ENCODE measurements at regions not wholly inside any gene's neighbourhood (a gene's known extent, or its start where the extent isn't known, plus 50 kb on each side); places are given as distances from the start of the nearest gene placed in this dataset.

GRCh38 chr14:106026026-106026425, 499.6 kb downstream of the TMEM121 start:
- POLR2A ChIA-PET = no interaction called here
- H4K20me1 ChIP-seq (ENCODE audit: insufficient read depth, low read length) = no peaks in the 10 kb centered on the region
- DNase-seq (ENCODE audit: low spot score) (no peak), FAIRE-seq (no peak), ATAC-seq (no peak)
- H3K4me1 ChIP-seq (ENCODE audit: insufficient read depth, low read length) = no peaks in the 10 kb centered on the region
- H3K9ac ChIP-seq (ENCODE audit: insufficient read depth, low read depth, low read length) = no peak overlapping the region
- no peaks in the 10 kb centered on the region for H3K36me3 ChIP-seq (replicated peaks in 1 of 2; ENCODE audit: control insufficient read depth in 1 of 2, insufficient read depth in 2 of 2, low read length in 2 of 2)
- TF ChIP-seq ATF3 (CRISPR knock-in tag; IDR thresholded peaks at IDR 0.05) (no peak), ZNF609 (CRISPR knock-in tag; IDR thresholded peaks at IDR 0.05; ENCODE audit: borderline replicate concordance) (no peak), FOXJ3 (CRISPR knock-in tag; IDR thresholded peaks at IDR 0.05; ENCODE audit: borderline replicate concordance) (no peak), ZMYM4 (CRISPR knock-in tag; IDR thresholded peaks at IDR 0.05) (no peak), ZNF770 (CRISPR knock-in tag; IDR thresholded peaks at IDR 0.05) (no peak), HMG20B (CRISPR knock-in tag; conservative IDR thresholded peaks at IDR 0.05) (no peak), GLI4 (CRISPR knock-in tag; IDR thresholded peaks at IDR 0.05; ENCODE audit: borderline replicate concordance) (no peak), ZMYM2 (CRISPR knock-in tag; IDR thresholded peaks at IDR 0.05) (no peak), ZNF614 (CRISPR knock-in tag; IDR thresholded peaks at IDR 0.05; ENCODE audit: borderline replicate concordance) (no peak), ZNF136 (CRISPR knock-in tag; IDR thresholded peaks at IDR 0.05; ENCODE audit: low read depth) (no peak), NONO (IDR thresholded peaks at IDR 0.05) (no peak), NONO (CRISPR knock-in tag; conservative IDR thresholded peaks at IDR 0.05) (no peak), YEATS4 (CRISPR knock-in tag; IDR thresholded peaks at IDR 0.05; ENCODE audit: borderline replicate concordance) (no peak), ZNF383 (CRISPR knock-in tag; IDR thresholded peaks at IDR 0.05; ENCODE audit: borderline replicate concordance) (no peak), HDAC6 (IDR thresholded peaks at IDR 0.05; ENCODE audit: low read depth, low read length) (no peak)
- intact Hi-C loops (cut with micrococcal nuclease; ENCODE audit: unreplicated experiment) = no loop called here
- WGBS (ENCODE audit: low lambda C conversion rate) = 0% methylated on average over 5 of the region's 6 CpGs
- H3K27ac ChIP-seq (ENCODE audit: extremely low read length, insufficient read depth, low read length) = no peak overlapping the region
- no peaks in the 10 kb centered on the region for H3K79me2 ChIP-seq (ENCODE audit: insufficient read depth, low read length)
- H3K9me3 ChIP-seq (ENCODE audit: low read length) = no peaks in the 10 kb centered on the region
- H2AFZ ChIP-seq (ENCODE audit: low read length) = no peak overlapping the region
- no TSS peak for BruUV-seq (replicated peaks)
- no peak overlapping the region for H3K4me3 ChIP-seq (replicated peaks in 1 of 3; ENCODE audit: insufficient read depth in 1 of 3, low read depth in 2 of 3, low read length in 3 of 3)
- H3K27me3 ChIP-seq (ENCODE audit: control insufficient read depth in 1 of 2, insufficient read depth in 2 of 2, low read length in 2 of 2) = peaks cover 0 to 12% of the 10 kb centered on the region in 2 experiments; a peak in 3 of 5 replicates
- CTCF ChIA-PET (ENCODE audit: low intra/inter-chr PET ratio, low total read pairs) = no interaction called here
- H3K4me2 ChIP-seq (ENCODE audit: low read depth, low read length) = no peak overlapping the region
- in situ Hi-C loops (cut with HindIII; ENCODE audit: extremely low pct_ligation_motif_present, low pct_unique_long_range_greater_than_20kb) = no loop called here

Measured in HepG2 (cell line).